Tongue (tissue), 1 donor: ENCODE measurements at regions not wholly inside any gene's neighbourhood (a gene's known extent, or its start where the extent isn't known, plus 50 kb on each side); places are given as distances from the start of the nearest gene placed in this dataset.

Source experiments
- DNase-seq: peaks from one replicate; pipeline ENCODE4 v3.0.0-alpha.2; 2015

DNA sequence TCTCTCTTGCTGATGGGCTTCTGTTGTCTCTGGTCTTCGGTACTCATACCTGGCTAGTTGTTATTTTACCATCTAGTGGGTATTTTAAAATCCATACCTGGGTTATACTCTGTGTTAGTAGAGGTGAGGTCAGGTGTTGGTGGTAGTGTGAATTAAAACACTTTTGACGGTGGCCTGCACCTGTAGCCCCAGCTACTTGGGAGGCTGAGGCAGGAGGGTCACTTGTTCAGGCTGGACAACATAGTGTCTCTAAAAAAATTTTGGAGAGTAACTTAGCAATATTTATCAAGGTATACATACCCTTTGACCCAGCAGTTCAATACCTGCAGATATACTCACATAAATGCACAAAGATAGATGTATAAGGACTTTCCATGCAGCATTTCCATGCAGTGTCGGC is 55.4 kb downstream of the GSX1 start:
- no peak for DNase-seq

DNA sequence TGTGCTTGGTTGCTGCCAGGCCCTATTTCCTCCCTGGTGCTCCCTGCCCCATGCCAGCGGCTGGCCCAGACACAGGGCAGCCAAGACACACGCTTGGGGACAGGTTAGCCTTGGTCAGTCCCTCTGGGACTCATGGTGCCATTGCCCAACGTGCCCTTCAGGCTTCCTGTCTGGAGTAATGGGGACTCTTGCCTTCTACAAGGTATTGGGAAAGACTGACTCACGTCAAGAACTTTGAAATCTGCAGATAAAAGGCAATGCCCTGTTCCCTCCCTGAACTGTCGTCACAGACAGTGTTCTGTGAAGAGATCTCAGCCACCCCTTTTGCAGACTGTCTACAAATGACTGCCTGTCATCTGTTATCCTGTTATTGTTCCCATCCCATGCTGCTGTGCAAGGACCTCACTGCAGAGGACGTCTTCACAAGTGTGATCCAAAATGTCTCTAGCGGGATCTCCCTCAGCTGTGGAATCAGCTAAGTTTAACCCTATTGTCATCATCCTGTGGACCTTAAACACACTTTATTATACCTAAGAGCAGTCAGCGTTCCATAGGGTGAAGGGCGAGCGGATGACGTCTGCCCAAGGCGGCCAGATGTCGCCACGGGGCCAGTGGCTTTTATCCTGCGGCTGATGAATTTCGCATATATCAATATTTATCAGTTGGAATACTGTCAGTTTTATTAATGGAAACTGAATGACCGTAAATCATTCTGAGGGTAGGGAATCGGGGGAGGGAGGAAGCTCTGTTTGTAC is 59.0 kb downstream of the GSX1 start:
- DNase-seq = no peak

GRCh38 chr13:27852491-27852890 is 60.2 kb downstream of the GSX1 start:
- DNase-seq = no peak

DNA sequence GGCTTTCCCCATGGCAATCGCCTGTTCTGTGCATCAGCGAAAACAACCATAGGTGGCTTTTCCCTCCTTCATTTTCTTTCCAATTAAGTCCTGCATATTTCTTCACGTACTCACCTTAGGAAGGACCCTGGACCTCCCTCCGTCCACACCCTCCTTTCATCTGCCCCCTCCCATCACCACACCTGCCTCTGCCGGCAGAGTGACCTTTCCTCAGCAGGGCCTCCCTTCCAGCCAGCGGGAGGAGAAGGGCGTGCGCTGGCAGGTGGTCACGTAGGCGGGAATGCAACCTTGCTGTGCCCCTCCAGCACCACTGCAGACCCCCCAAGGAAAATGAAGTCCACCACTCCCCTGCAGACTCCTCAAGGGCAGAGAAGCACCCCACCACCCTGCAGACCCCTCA is 61.1 kb downstream of the GSX1 start:
- no peak for DNase-seq

DNA sequence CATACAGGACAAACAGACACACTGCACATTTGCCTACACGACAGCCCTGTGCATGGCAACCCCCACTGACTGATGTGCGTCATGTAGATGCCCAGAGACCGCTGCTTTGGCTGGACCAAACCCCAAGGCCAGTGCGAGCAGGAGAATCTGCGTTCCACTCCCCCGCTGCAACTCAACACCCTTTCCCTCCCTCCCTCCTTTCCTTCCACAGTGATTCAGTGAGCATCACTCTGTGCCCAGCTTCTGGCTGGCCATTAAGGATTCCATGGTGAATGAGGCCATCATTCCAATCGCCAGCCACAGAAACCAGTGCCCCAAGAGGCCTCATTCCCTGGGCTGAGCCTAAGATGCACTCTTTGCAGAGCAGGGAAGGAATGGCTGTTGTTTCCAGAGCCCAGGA is 61.6 kb downstream of the GSX1 start:
- DNase-seq = no peak

DNA sequence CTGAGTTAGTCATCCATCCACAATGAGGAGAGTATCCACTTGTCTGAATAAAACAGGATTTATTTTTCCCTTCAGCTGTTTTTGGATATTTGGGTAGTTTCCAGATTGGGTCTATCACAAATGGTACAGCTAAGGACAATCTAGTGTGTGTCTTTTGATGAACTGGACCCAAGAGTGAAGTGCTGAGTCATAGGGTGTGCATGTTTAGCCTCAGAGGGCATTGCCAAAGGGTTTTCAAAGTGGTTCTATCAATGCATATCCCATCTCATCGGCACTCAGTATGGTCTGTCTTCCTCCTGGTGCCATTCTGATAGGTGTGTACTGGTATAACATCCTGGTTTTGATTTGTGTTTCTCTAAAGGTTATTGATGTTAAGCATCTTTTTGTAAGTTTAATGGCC is 62.3 kb downstream of the GSX1 start:
- no peak for DNase-seq

DNA sequence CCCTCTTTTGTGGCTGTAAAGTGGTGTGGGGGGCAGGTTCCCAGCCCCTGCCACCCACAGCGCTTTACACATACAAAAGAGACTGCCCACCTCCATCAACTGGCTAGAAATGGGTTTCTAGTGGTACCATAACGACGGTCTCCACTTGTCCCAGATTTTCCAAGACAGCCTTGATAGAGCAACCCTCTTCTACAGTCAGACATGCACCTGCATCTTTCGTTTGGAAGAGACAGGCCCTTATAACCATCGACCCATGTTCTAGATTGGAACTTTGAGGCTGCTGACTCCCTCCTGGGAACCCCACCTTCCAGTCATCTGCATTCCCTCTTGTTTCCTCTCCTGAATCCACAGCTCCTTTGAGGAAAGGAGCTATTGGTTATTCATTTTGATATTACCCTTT is 63.1 kb downstream of the GSX1 start:
- no peak for DNase-seq

DNA sequence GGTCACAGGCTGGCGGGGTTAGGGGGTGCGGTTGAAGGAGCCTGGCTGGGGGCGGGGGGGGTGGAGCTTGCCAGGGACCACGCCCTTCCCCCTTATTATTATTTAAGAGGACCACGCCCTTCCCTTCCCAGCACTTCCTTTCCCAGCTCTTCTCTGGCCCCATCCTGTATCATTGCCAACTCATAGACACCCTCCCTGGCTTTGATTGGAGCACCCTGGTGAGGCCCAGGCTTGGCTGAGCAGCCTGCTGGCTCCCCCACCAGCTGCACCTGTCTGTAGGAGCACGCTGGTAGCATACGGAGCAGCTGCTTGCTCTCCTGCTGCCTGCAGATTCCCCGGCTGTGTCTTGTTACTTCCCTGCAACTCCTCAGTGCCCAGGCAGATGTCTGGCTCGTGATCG is 62.5 kb upstream of the PDX1 start:
- DNase-seq = peak; percentile 50

- no peak for DNase-seq
Measured at GRCh38 chr13:27858046-27858445, 61.8 kb upstream of the PDX1 start.

- DNase-seq = no peak
Measured at GRCh38 chr13:27860743-27861142, 59.1 kb upstream of the PDX1 start.

DNA sequence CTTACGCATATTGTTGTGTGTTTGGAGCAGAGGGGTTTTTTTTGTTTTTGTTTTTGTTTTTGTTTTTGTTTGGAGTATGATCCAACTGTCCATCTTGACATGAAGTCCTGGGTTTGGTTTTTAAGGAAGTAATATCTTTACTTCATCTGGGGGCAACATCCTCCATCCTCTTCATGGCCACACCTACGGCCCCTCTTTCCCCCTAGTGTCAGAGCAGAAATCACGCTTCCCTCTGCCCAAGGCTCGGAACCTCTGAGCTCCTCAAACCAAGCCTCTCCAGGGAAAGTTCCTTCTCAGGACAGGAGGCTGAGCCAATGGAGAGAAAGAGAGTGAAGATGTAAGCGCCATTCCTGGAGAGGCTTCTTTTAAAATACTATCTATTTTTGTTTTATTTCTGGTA is 58.6 kb upstream of the PDX1 start:
- no peak for DNase-seq

- DNase-seq = no peak
Measured at GRCh38 chr13:27868641-27869435, 51.0 kb upstream of the PDX1 start.

DNA sequence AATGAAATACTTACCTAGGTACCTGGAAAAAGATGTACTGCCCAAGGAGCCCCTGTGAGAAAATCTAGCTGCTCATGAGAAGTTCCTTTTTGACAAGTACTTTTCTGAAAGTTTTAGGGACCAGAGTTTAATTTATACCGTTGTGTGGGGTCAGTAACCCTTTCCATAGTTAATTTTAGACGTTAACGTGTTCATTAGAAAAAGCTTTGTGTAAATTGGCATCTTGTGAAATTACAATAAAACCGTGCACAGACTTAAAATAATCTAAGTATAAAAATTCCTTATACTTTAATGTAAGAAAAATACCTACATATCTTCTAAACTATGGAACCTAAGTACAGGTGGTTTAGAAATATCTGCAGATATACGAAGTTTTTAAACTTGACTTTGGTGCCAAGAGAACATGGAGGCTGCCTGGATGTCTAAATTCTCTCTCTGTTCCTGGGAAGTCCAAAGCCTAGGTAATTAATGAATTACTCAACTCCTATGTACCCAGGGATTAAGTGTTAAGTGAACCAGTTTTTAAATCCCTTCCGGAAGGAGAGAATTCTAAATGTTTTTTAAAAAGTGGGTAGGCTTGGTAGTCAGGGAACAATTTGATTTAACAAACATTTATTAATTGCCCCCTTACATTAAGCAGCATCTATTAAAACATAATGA is 50.2 kb upstream of the PDX1 start:
- DNase-seq = no peak
